Skin epidermis (tissue), 12 donors: ENCODE measurements at regions not wholly inside any gene's neighbourhood (a gene's known extent, or its start where the extent isn't known, plus 50 kb on each side); places are given as distances from the start of the nearest gene placed in this dataset.

ENCODE experiments used
- H3K27ac ChIP-seq, 21 experiments: fragments of 200-600 bp; sonication (generic) in 11 of 21; one replicate each; pipeline ENCODE4 v1.5.0; 2020; ENCODE audit warnings: mild to moderate bottlenecking in 3 of 21, inconsistent platforms in 2 of 21, moderate library complexity in 2 of 21
- H3K4me3 ChIP-seq, 7 experiments: fragments of 200-600 bp; sonication (generic) in 2 of 7; one replicate each; pipeline ENCODE4 v1.5.0; 2020; ENCODE audit warnings: inconsistent platforms in 2 of 7, mild to moderate bottlenecking in 2 of 7, moderate library complexity in 1 of 7

GRCh38 chr10:112030431-112030830, 153.1 kb downstream of the GPAM start:
- H3K4me3 ChIP-seq = no peak overlapping the region
- no peak overlapping the region for H3K27ac ChIP-seq

GRCh38 chr10:112039823-112040222, 143.7 kb downstream of the GPAM start:
- H3K27ac ChIP-seq = no peak overlapping the region
- H3K4me3 ChIP-seq = no peak overlapping the region

GRCh38 chr10:112040696-112041095, 142.9 kb downstream of the GPAM start:
- H3K27ac ChIP-seq = no peak overlapping the region
- H3K4me3 ChIP-seq = no peak overlapping the region

GRCh38 chr10:112045938-112046337, 137.6 kb downstream of the GPAM start:
- H3K4me3 ChIP-seq = no peak overlapping the region
- no peak overlapping the region for H3K27ac ChIP-seq

GRCh38 chr10:112047674-112048073, 135.9 kb downstream of the GPAM start:
- Histone ChIP-seq H3K27ac (no peak overlapping the region), H3K4me3 (no peak overlapping the region)

- no peak overlapping the region for H3K27ac ChIP-seq
Measured at GRCh38 chr10:112052166-112052565, 131.4 kb downstream of the GPAM start.

GRCh38 chr10:112053895-112054294, 129.7 kb downstream of the GPAM start:
- no peak overlapping the region for H3K27ac ChIP-seq

More at GRCh38 chr10:112052166-112052565, 131.4 kb downstream of the GPAM start:
- H3K4me3 ChIP-seq = no peak overlapping the region

GRCh38 chr10:112054516-112054915, 129.0 kb downstream of the GPAM start:
- H3K4me3 ChIP-seq = no peak overlapping the region
- no peak overlapping the region for H3K27ac ChIP-seq

More at GRCh38 chr10:112053895-112054294, 129.7 kb downstream of the GPAM start:
- H3K4me3 ChIP-seq = no peak overlapping the region

- Histone ChIP-seq H3K4me3 (no peak overlapping the region), H3K27ac (no peak overlapping the region)
Measured at GRCh38 chr10:112057072-112057471, 126.5 kb downstream of the GPAM start.

- no peak overlapping the region for H3K27ac ChIP-seq
- H3K4me3 ChIP-seq = no peak overlapping the region
Measured at GRCh38 chr10:112059220-112059619, 124.3 kb downstream of the GPAM start.

- Histone ChIP-seq H3K4me3 (no peak overlapping the region), H3K27ac (no peak overlapping the region)
Measured at GRCh38 chr10:112071596-112072133, 111.9 kb downstream of the GPAM start.

GRCh38 chr10:112078003-112078402, 105.6 kb downstream of the GPAM start:
- no peak overlapping the region for H3K4me3 ChIP-seq
- H3K27ac ChIP-seq = no peak overlapping the region

GRCh38 chr10:112080231-112080630, 103.3 kb downstream of the GPAM start:
- no peak overlapping the region for H3K4me3 ChIP-seq
- H3K27ac ChIP-seq = no peak overlapping the region

- H3K27ac ChIP-seq = no peak overlapping the region
- no peak overlapping the region for H3K4me3 ChIP-seq
Measured at GRCh38 chr10:112082120-112082519, 101.4 kb downstream of the GPAM start.

GRCh38 chr10:112083472-112083871, 100.1 kb downstream of the GPAM start:
- Histone ChIP-seq H3K4me3 (no peak overlapping the region), H3K27ac (peak overlapping the region in 1 of 21 experiments; percentile 23)

- Histone ChIP-seq H3K27ac (no peak overlapping the region), H3K4me3 (no peak overlapping the region)
Measured at GRCh38 chr10:112087953-112088456, 95.6 kb downstream of the GPAM start.

- H3K4me3 ChIP-seq = no peak overlapping the region
Measured at GRCh38 chr10:112091703-112092102, 91.9 kb downstream of the GPAM start.

GRCh38 chr10:112092519-112092918, 91.0 kb downstream of the GPAM start:
- H3K4me3 ChIP-seq = no peak overlapping the region
- no peak overlapping the region for H3K27ac ChIP-seq

More at GRCh38 chr10:112091703-112092102, 91.9 kb downstream of the GPAM start:
- no peak overlapping the region for H3K27ac ChIP-seq

- Histone ChIP-seq H3K27ac (no peak overlapping the region), H3K4me3 (no peak overlapping the region)
Measured at GRCh38 chr10:112094984-112095383, 88.6 kb downstream of the GPAM start.

- H3K4me3 ChIP-seq = no peak overlapping the region
- H3K27ac ChIP-seq = no peak overlapping the region
Measured at GRCh38 chr10:112095731-112096130, 87.8 kb downstream of the GPAM start.

GRCh38 chr10:112098682-112099081, 84.9 kb downstream of the GPAM start:
- Histone ChIP-seq H3K4me3 (no peak overlapping the region), H3K27ac (no peak overlapping the region)
